Thyroid gland (tissue), 4 donors: ENCODE measurements at regions not wholly inside any gene's neighbourhood (a gene's known extent, or its start where the extent isn't known, plus 50 kb on each side); places are given as distances from the start of the nearest gene placed in this dataset.

Source experiments
- CTCF ChIP-seq, 6 experiments: fragments of 200-600 bp in 3 of 6; fragments of 450-650 bp in 3 of 6; sonication (generic) in 3 of 6; IDR thresholded peaks; one replicate each; pipeline ENCODE4 v1.5.1; 2016 to 2019; ENCODE audit warnings: antibody characterized with exemption in 6 of 6, mild to moderate bottlenecking in 2 of 6, inconsistent platforms in 1 of 6, moderate library complexity in 1 of 6
- POLR2A ChIP-seq, 2 donors: fragments of 450-650 bp; IDR thresholded peaks; one replicate each; pipeline ENCODE4 v1.6.1; 2017; ENCODE audit warnings: antibody characterized with exemption in 2 of 2, mild to moderate bottlenecking in 2 of 2, moderate library complexity in 1 of 2

GRCh38 chr2:222769446-222769845 is 91.4 kb upstream of the ACSL3 start:
- TF ChIP-seq CTCF (IDR thresholded peaks at IDR 0.05) (no peak), POLR2A (IDR thresholded peaks at IDR 0.05) (no peak)
